H1 (cell line): ENCODE measurements at regions not wholly inside any gene's neighbourhood (a gene's known extent, or its start where the extent isn't known, plus 50 kb on each side); places are given as distances from the start of the nearest gene placed in this dataset.

ENCODE experiments used
- CTCF ChIA-PET: fragments of 300-600 bp; sonication (Branson Sonifier 250); formaldehyde crosslinking; loops from one replicate; lab custom pipeline; 2021; ENCODE audit not compliant: partially characterized antibody; lab: Charles Lee
- POLR2A ChIA-PET: fragments of 300-600 bp; sonication (Branson Sonifier 250); formaldehyde crosslinking; loops from one replicate; lab custom pipeline; 2021; ENCODE audit warnings: inconsistent platforms; ENCODE audit not compliant: partially characterized antibody; lab: Charles Lee
- DNase-seq, 2 experiments: peaks; one replicate each; pipeline versions ENCODE4 v3.0.0 to v3.0.0-alpha.2; 2010 to 2022; ENCODE audit warnings: low spot score in 2 of 2, low read depth in 1 of 2, mixed read lengths in 1 of 2
- FAIRE-seq: peaks from 2 replicates; lab custom pipeline; 2011; peaks lifted over from hg19 to GRCh38; lab: Jason Lieb, UNC
- H2AFZ ChIP-seq: 2 replicates; pipeline ENCODE4 v1.8.1; 2012; ENCODE audit warnings: low read length, inconsistent platforms
- H2AK5ac ChIP-seq: 2 replicates; pipeline ENCODE4 v1.6.1; 2013; ENCODE audit warnings: low read depth, low read length
- H2BK120ac ChIP-seq: replicated peaks from 2 replicates; pipeline ENCODE3; 2013; ENCODE audit warnings: low read depth, low read length, inconsistent platforms
- H2BK12ac ChIP-seq: 2 replicates; pipeline ENCODE4 v1.6.1; 2013; ENCODE audit warnings: low read depth, low read length
- H2BK15ac ChIP-seq: 2 replicates; pipeline ENCODE4 v1.6.1; 2013; ENCODE audit warnings: low read length
- H2BK20ac ChIP-seq: 2 replicates; pipeline ENCODE4 v1.6.1; 2013; ENCODE audit warnings: low read length
- H2BK5ac ChIP-seq: 2 replicates; pipeline ENCODE4 v1.6.1; 2013; ENCODE audit warnings: low read depth, low read length
- H3K14ac ChIP-seq: 2 replicates; pipeline ENCODE4 v1.6.1; 2013; ENCODE audit warnings: inconsistent platforms; ENCODE audit not compliant: insufficient read length
- H3K18ac ChIP-seq: 2 replicates; pipeline ENCODE4 v1.6.1; 2013; ENCODE audit warnings: low read length; ENCODE audit errors: extremely low read depth
- H3K23ac ChIP-seq: 2 replicates; pipeline ENCODE4 v1.6.1; 2013; ENCODE audit warnings: inconsistent platforms; ENCODE audit not compliant: insufficient read length
- H3K23me2 ChIP-seq: 2 replicates; pipeline ENCODE4 v1.6.1; 2013; ENCODE audit warnings: low read depth, low read length
- H3K27ac ChIP-seq: 2 replicates; pipeline ENCODE4 v1.6.1; 2011; ENCODE audit warnings: low read depth, low read length, inconsistent platforms
- H3K27me3 ChIP-seq, 4 experiments: replicated peaks in 1 of 4; 1 replicate in 1 of 4; 2 replicates in 3 of 4; pipeline versions ENCODE4 v1.6.1 to v1.8.1; 2011 to 2013; ENCODE audit warnings: low read length in 3 of 4, mild to moderate bottlenecking in 3 of 4, inconsistent platforms in 2 of 4, mixed read lengths in 2 of 4, moderate library complexity in 1 of 4; ENCODE audit not compliant: control insufficient read depth in 3 of 4, insufficient read depth in 3 of 4; ENCODE audit errors: extremely low read depth in 1 of 4
- H3K36me3 ChIP-seq, 4 experiments: 2 replicates each; pipeline versions ENCODE4 v1.6.1 to v1.8.1; 2011 to 2013; ENCODE audit warnings: mild to moderate bottlenecking in 4 of 4, low read length in 3 of 4, moderate library complexity in 2 of 4, control low read depth in 1 of 4, inconsistent platforms in 1 of 4; ENCODE audit not compliant: insufficient read depth in 4 of 4, control insufficient read depth in 2 of 4
- H3K4ac ChIP-seq: replicated peaks from 2 replicates; pipeline ENCODE3; 2013; ENCODE audit warnings: low read length, low read depth, mixed read lengths, inconsistent platforms; ENCODE audit not compliant: insufficient read length
- H3K4me1 ChIP-seq, 4 experiments: replicated peaks in 1 of 4; 1 replicate in 1 of 4; 2 replicates in 3 of 4; pipeline versions ENCODE4 v1.6.1 to v1.8.1; 2011 to 2013; ENCODE audit warnings: low read length in 3 of 4, inconsistent platforms in 2 of 4, mixed read lengths in 1 of 4; ENCODE audit not compliant: insufficient read depth in 4 of 4, control insufficient read depth in 3 of 4
- H3K4me2 ChIP-seq, 2 experiments: 2 replicates each; pipeline versions ENCODE4 v1.6.1 to v1.8.1; 2011 to 2013; ENCODE audit warnings: low read depth in 2 of 2, low read length in 2 of 2, control low read depth in 1 of 2, inconsistent platforms in 1 of 2, mild to moderate bottlenecking in 1 of 2; ENCODE audit not compliant: insufficient read depth in 1 of 2
- H3K4me3 ChIP-seq, 4 experiments: fragments of 200-600, 300-600 bp in 1 of 4; sonication (generic), shearing (Covaris generic), sonication (Bioruptor Twin) in 1 of 4; 2 replicates each; pipeline versions ENCODE4 v1.5.1 to v1.8.1; 2011 to 2016; ENCODE audit warnings: low read length in 4 of 4, low read depth in 3 of 4, control low read depth in 2 of 4, inconsistent platforms in 2 of 4, mild to moderate bottlenecking in 2 of 4, mixed read lengths in 1 of 4, moderate library complexity in 1 of 4; ENCODE audit not compliant: insufficient read depth in 2 of 4; ENCODE audit errors: extremely low read depth in 1 of 4
- H3K56ac ChIP-seq: replicated peaks from 2 replicates; pipeline ENCODE3; 2013; ENCODE audit warnings: low read depth, mild to moderate bottlenecking, mixed read lengths, low read length, inconsistent platforms; ENCODE audit not compliant: insufficient read length
- H3K79me1 ChIP-seq: 2 replicates; pipeline ENCODE4 v1.6.1; 2013; ENCODE audit warnings: low read depth, low read length, control low read depth
- H3K79me2 ChIP-seq, 2 experiments: 2 replicates each; pipeline versions ENCODE4 v1.6.1 to v1.8.1; 2012 to 2013; ENCODE audit warnings: low read length in 2 of 2, mild to moderate bottlenecking in 2 of 2, inconsistent platforms in 1 of 2; ENCODE audit not compliant: insufficient read depth in 2 of 2, control insufficient read depth in 1 of 2
- H3K9ac ChIP-seq, 4 experiments: replicated peaks in 1 of 4; 1 replicate in 1 of 4; 2 replicates in 3 of 4; pipeline versions ENCODE4 v1.6.1 to v1.8.1; 2011 to 2013; ENCODE audit warnings: low read depth in 3 of 4, low read length in 3 of 4, control low read depth in 2 of 4, mild to moderate bottlenecking in 2 of 4, moderate library complexity in 2 of 4, inconsistent platforms in 1 of 4; ENCODE audit errors: extremely low read depth in 1 of 4
- H3K9me3 ChIP-seq, 2 experiments: 2 replicates each; pipeline versions ENCODE4 v1.6.1 to v1.8.1; 2012 to 2013; ENCODE audit warnings: mild to moderate bottlenecking in 2 of 2, moderate library complexity in 2 of 2, control low read depth in 1 of 2, inconsistent platforms in 1 of 2, low read depth in 1 of 2, low read length in 1 of 2, mixed read lengths in 1 of 2; ENCODE audit not compliant: insufficient read depth in 2 of 2
- H4K20me1 ChIP-seq, 2 experiments: replicated peaks in 1 of 2; 2 replicates each; pipeline versions ENCODE3 to v1.8.1; 2011 to 2013; ENCODE audit warnings: inconsistent platforms in 2 of 2, low read length in 2 of 2, mild to moderate bottlenecking in 1 of 2; ENCODE audit not compliant: insufficient read depth in 2 of 2, control insufficient read depth in 1 of 2
- H4K5ac ChIP-seq: 2 replicates; pipeline ENCODE4 v1.6.1; 2013; ENCODE audit warnings: low read length, low read depth, mixed read lengths, inconsistent platforms; ENCODE audit not compliant: insufficient read length
- H4K8ac ChIP-seq: 2 replicates; pipeline ENCODE4 v1.8.0; 2013; ENCODE audit warnings: mild to moderate bottlenecking, moderate library complexity, low read length, inconsistent platforms; ENCODE audit not compliant: insufficient read depth; ENCODE audit errors: extremely low read depth
- H4K91ac ChIP-seq: replicated peaks from 2 replicates; pipeline ENCODE3; 2013; ENCODE audit warnings: low read length, mixed read lengths, inconsistent platforms; ENCODE audit not compliant: insufficient read length
- ASH2L ChIP-seq: fragments of 200-600, 300-600 bp; sonication (generic); IDR thresholded peaks from one replicate; pipeline ENCODE4 v1.7.1; 2017; ENCODE audit warnings: low read length
- CBX8 ChIP-seq: fragments of 300-800, 300-1000 bp; sonication (generic); IDR thresholded peaks from 2 replicates; pipeline ENCODE4 v1.7.1; 2016; ENCODE audit warnings: low read depth, low read length, borderline replicate concordance
- CEBPB ChIP-seq: IDR thresholded peaks from 2 replicates; pipeline ENCODE4 v1.6.1; 2012; ENCODE audit warnings: low read depth, low read length
- CREB1 ChIP-seq: IDR thresholded peaks from 2 replicates; pipeline ENCODE4 v1.6.1; 2012; ENCODE audit warnings: inconsistent platforms
- CTBP2 ChIP-seq: IDR thresholded peaks from 2 replicates; pipeline ENCODE4 v1.7.0; 2011; ENCODE audit warnings: borderline replicate concordance, mild to moderate bottlenecking, moderate library complexity, mixed read lengths, low read length; ENCODE audit not compliant: insufficient read depth, insufficient read length
- EP300 ChIP-seq, 2 experiments: IDR thresholded peaks; 1 replicate in 1 of 2; 2 replicates in 1 of 2; pipeline ENCODE4 v1.6.1; 2011 to 2012; ENCODE audit warnings: low read depth in 2 of 2, low read length in 2 of 2, mild to moderate bottlenecking in 2 of 2, borderline replicate concordance in 1 of 2, inconsistent platforms in 1 of 2, moderate library complexity in 1 of 2
- HDAC2 ChIP-seq, 2 experiments: fragments of 300-600 bp in 1 of 2; sonication (generic) in 1 of 2; IDR thresholded peaks; 2 replicates each; pipeline ENCODE4 v1.6.1; 2011 to 2012; ENCODE audit warnings: low read depth in 2 of 2, low read length in 2 of 2, mild to moderate bottlenecking in 2 of 2, moderate library complexity in 2 of 2, borderline replicate concordance in 1 of 2, inconsistent platforms in 1 of 2
- MAX ChIP-seq: IDR thresholded peaks from 2 replicates; pipeline ENCODE4 v1.6.1; 2012; ENCODE audit warnings: inconsistent platforms
- POLR2AphosphoS5 ChIP-seq: IDR thresholded peaks from 2 replicates; pipeline ENCODE4 v1.6.1; 2011; ENCODE audit warnings: low read depth, low read length
- RNF2 ChIP-seq: fragments of 200-900, 300-1000 bp; sonication (generic); IDR thresholded peaks from 2 replicates; pipeline ENCODE4 v1.7.1; 2016; ENCODE audit warnings: borderline replicate concordance, low read depth, mild to moderate bottlenecking, antibody characterized with exemption, low read length; ENCODE audit not compliant: poor library complexity, severe bottlenecking; ENCODE audit errors: missing control alignments
- SIRT6 ChIP-seq: IDR thresholded peaks from one replicate; pipeline ENCODE4 v1.7.1; 2012; ENCODE audit warnings: low read length, inconsistent platforms
- SP1 ChIP-seq: IDR thresholded peaks from 2 replicates; pipeline ENCODE4 v1.6.1; 2011; ENCODE audit warnings: low read depth, low read length
- SP2 ChIP-seq: IDR thresholded peaks from 2 replicates; pipeline ENCODE4 v1.6.1; 2012; ENCODE audit warnings: mild to moderate bottlenecking, low read length, inconsistent platforms
- TAF1 ChIP-seq: IDR thresholded peaks from 2 replicates; pipeline ENCODE4 v1.6.1; 2011; ENCODE audit warnings: mild to moderate bottlenecking, low read depth, low read length
- TAF7 ChIP-seq: optimal IDR thresholded peaks from 2 replicates; pipeline ENCODE3; 2011; ENCODE audit warnings: low read depth, mild to moderate bottlenecking, inconsistent platforms, low read length, moderate library complexity, borderline replicate concordance
- WGBS, 2 experiments: shearing (Covaris generic) in 1 of 2; methylation state at CpG; one replicate each; pipeline versions ENCODE4 v1.1.6 to v1.1.7; 2013 to 2015; ENCODE audit warnings: low lambda C conversion rate in 2 of 2, mixed read lengths in 2 of 2, inconsistent platforms in 1 of 2, low coverage in 1 of 2, missing lambda C conversion rate in 1 of 2; ENCODE audit not compliant: insufficient replicate concordance in 2 of 2, insufficient coverage in 1 of 2, insufficient read length in 1 of 2; ENCODE audit errors: extremely low coverage in 1 of 2, missing lambda C conversion rate in 1 of 2; 5-methylcytosine and 5-hydroxymethylcytosine counted together

GRCh38 chr5:81859624-81860023, 108.7 kb upstream of the SSBP2 start:
- H3K18ac ChIP-seq: no peak overlapping the region
- no peak overlapping the region for H2AK5ac ChIP-seq
- no peak overlapping the region for H3K14ac ChIP-seq
- H3K4ac ChIP-seq: no peak overlapping the region
- H3K9ac ChIP-seq: no peak overlapping the region
- no peaks in the 10 kb centered on the region for H3K79me1 ChIP-seq
- no peak overlapping the region for H2BK5ac ChIP-seq
- 87% methylated on average over 6 of the region's 6 CpGs; no CpG with 5 or more reads in 1 of the 2 experiments for WGBS, 2 experiments
- H3K36me3 ChIP-seq: no peaks in the 10 kb centered on the region
- H3K4me1 ChIP-seq: peaks cover 3 to 7% (median 5%) of the 10 kb centered on the region in 4 experiments; a peak in 6 of 7 replicates
- FAIRE-seq (no peak), DNase-seq (no peak)
- ChIA-PET POLR2A (no interaction called here), CTCF (no interaction called here)
- no peak overlapping the region for H4K91ac ChIP-seq
- H3K27ac ChIP-seq: no peak overlapping the region
- H4K20me1 ChIP-seq: no peaks in the 10 kb centered on the region
- no peaks in the 10 kb centered on the region for H3K9me3 ChIP-seq
- no peak overlapping the region for H4K5ac ChIP-seq
- H3K23me2 ChIP-seq: no peaks in the 10 kb centered on the region
- no peak overlapping the region for H2BK20ac ChIP-seq
- no peak overlapping the region for H3K23ac ChIP-seq
- H2BK15ac ChIP-seq: no peak overlapping the region
- H3K4me2 ChIP-seq: no peak overlapping the region
- no peak overlapping the region for H3K56ac ChIP-seq
- no peak overlapping the region for H4K8ac ChIP-seq
- H3K27me3 ChIP-seq: no peaks in the 10 kb centered on the region
- H2AFZ ChIP-seq: no peak overlapping the region
- H3K4me3 ChIP-seq: no peak overlapping the region
- no peaks in the 10 kb centered on the region for H3K79me2 ChIP-seq
- H2BK120ac ChIP-seq: no peak overlapping the region
- H2BK12ac ChIP-seq: no peak overlapping the region
- TF ChIP-seq RNF2 (no peak), TAF7 (no peak), EP300 (IDR thresholded peaks at IDR 0.05; ENCODE audit: borderline replicate concordance in 1 of 2, low read depth in 2 of 2, low read length in 2 of 2) (no peak), SIRT6 (no peak), CEBPB (no peak), ASH2L (no peak), CTBP2 (no peak), TAF1 (no peak), MAX (no peak), CBX8 (no peak), SP2 (no peak), POLR2AphosphoS5 (no peak), CREB1 (no peak), HDAC2 (IDR thresholded peaks at IDR 0.05; ENCODE audit: borderline replicate concordance in 1 of 2, low read depth in 2 of 2, low read length in 2 of 2) (no peak), SP1 (no peak)
